HG03521 (cell line): ENCODE measurements at regions not wholly inside any gene's neighbourhood (a gene's known extent, or its start where the extent isn't known, plus 50 kb on each side); places are given as distances from the start of the nearest gene placed in this dataset.
"Not testable (repeated sequence)": the region's sequence is repeated elsewhere in the genome, so short reads cannot be mapped to it uniquely, and the experiment has no call there.

Source experiments
- ATAC-seq: cut with Tn5 transposase; IDR thresholded peaks from one replicate; pipeline ENCODE4 v1.9.1; 2021; ENCODE audit warnings: mild to moderate bottlenecking, moderate library complexity; ENCODE audit not compliant: unreplicated experiment

- peak; percentile 50 for ATAC-seq
These were observed 277.0 kb upstream of the TBX18 start for GRCh38 chr6:85041376-85041775.

GRCh38 chr6:85037221-85037620 is 272.8 kb upstream of the TBX18 start:
- ATAC-seq = no peak

- ATAC-seq = no peak
These were observed 271.4 kb upstream of the TBX18 start for GRCh38 chr6:85035766-85036165.

GRCh38 chr6:85033547-85033946 is 269.1 kb upstream of the TBX18 start:
- ATAC-seq = no peak

- no peak for ATAC-seq
These were observed 261.6 kb upstream of the TBX18 start for GRCh38 chr6:85026021-85026420.

- no peak for ATAC-seq
These were observed 259.3 kb upstream of the TBX18 start for GRCh38 chr6:85023721-85024120.

GRCh38 chr6:85017352-85017751 is 253.0 kb upstream of the TBX18 start:
- ATAC-seq = no peak

- no peak for ATAC-seq
These were observed 252.3 kb upstream of the TBX18 start for GRCh38 chr6:85016726-85017125.

GRCh38 chr6:85015396-85015990 is 251.1 kb upstream of the TBX18 start:
- peak; percentile 89 for ATAC-seq

GRCh38 chr6:85010865-85011264 is 246.5 kb upstream of the TBX18 start:
- ATAC-seq = no peak

GRCh38 chr6:85008296-85009009 is 244.1 kb upstream of the TBX18 start:
- ATAC-seq = no peak

GRCh38 chr6:85006362-85006761 is 242.0 kb upstream of the TBX18 start:
- no peak for ATAC-seq

GRCh38 chr6:85005494-85005893 is 241.1 kb upstream of the TBX18 start:
- ATAC-seq = no peak

- no peak for ATAC-seq
These were observed 240.1 kb upstream of the TBX18 start for GRCh38 chr6:85004361-85004995.

GRCh38 chr6:85002847-85003246 is 238.4 kb upstream of the TBX18 start:
- ATAC-seq = no peak

GRCh38 chr6:85000001-85000400 is 235.6 kb upstream of the TBX18 start:
- no peak for ATAC-seq

GRCh38 chr6:84998223-84998622 is 233.8 kb upstream of the TBX18 start:
- no peak for ATAC-seq

GRCh38 chr6:84988766-84989165 is 224.4 kb upstream of the TBX18 start:
- not testable (repeated sequence) for ATAC-seq

- not testable (repeated sequence) for ATAC-seq
These were observed 221.1 kb upstream of the TBX18 start for GRCh38 chr6:84985490-84985889.

GRCh38 chr6:84979541-84979940 is 215.1 kb upstream of the TBX18 start:
- no peak for ATAC-seq

GRCh38 chr6:84977363-84977705 is 212.9 kb upstream of the TBX18 start:
- ATAC-seq = no peak
